Prostate gland (tissue), 2 donors: ENCODE measurements at regions not wholly inside any gene's neighbourhood (a gene's known extent, or its start where the extent isn't known, plus 50 kb on each side); places are given as distances from the start of the nearest gene placed in this dataset.
"Not testable (repeated sequence)": the region's sequence is repeated elsewhere in the genome, so short reads cannot be mapped to it uniquely, and the experiment has no call there.

ENCODE experiments used
- DNase-seq: peaks from one replicate; pipeline ENCODE4 v3.0.0-alpha.2; 2019; ENCODE audit warnings: low spot score
- H3K27ac ChIP-seq, 2 donors: fragments of 200-600 bp; sonication (generic); 2 replicates each; pipeline ENCODE4 v1.5.1; 2017 to 2019
- H3K27me3 ChIP-seq: fragments of 200-600 bp; sonication (generic); replicated peaks from 2 replicates; pipeline ENCODE4 v1.5.1; 2019; ENCODE audit not compliant: insufficient read depth
- H3K36me3 ChIP-seq, 2 donors: fragments of 200-600 bp; sonication (generic); 1 replicate in 1 of 2; 2 replicates in 1 of 2; pipeline versions ENCODE4 v1.5.1 to v1.8.1; 2017 to 2019
- H3K4me1 ChIP-seq: fragments of 200-600 bp; sonication (generic); replicated peaks from 2 replicates; pipeline ENCODE4 v1.5.1; 2019
- H3K4me3 ChIP-seq, 2 donors: fragments of 200-600 bp; sonication (generic); 2 replicates each; pipeline ENCODE4 v1.5.1; 2017 to 2019
- H3K9me3 ChIP-seq: fragments of 200-600 bp; sonication (generic); 2 replicates; pipeline ENCODE4 v1.5.1; 2017
- CTCF ChIP-seq, 4 experiments: fragments of 200-600 bp in 2 of 4; fragments of 450-650 bp in 2 of 4; sonication (generic) in 2 of 4; IDR thresholded peaks; 1 replicate in 3 of 4; 2 replicates in 1 of 4; pipeline ENCODE4 v1.5.1; 2016 to 2019; ENCODE audit warnings: antibody characterized with exemption in 4 of 4, mild to moderate bottlenecking in 2 of 4, moderate library complexity in 2 of 4
- POLR2A ChIP-seq: fragments of 450-650 bp; IDR thresholded peaks from one replicate; pipeline ENCODE4 v1.6.1; 2016; ENCODE audit warnings: antibody characterized with exemption, mild to moderate bottlenecking
- POLR2AphosphoS5 ChIP-seq: sonication (generic); formaldehyde crosslinking; IDR thresholded peaks from one replicate; pipeline ENCODE4 v1.6.1; 2017; ENCODE audit warnings: antibody characterized with exemption
- WGBS: methylation state at CpG from one replicate; pipeline ENCODE4 v1.1.5; 2018; 5-methylcytosine and 5-hydroxymethylcytosine counted together
- intact Hi-C: fragments of 100-400 bp; cut with DNase I; formaldehyde crosslinking; loops from one replicate; pipeline ENCODE4 v1.14.2; 2022

GRCh38 chr10:29702273-29703164 lies 67.7 kb upstream of the SVIL start:
- H3K4me1 ChIP-seq, result no peaks in the 10 kb centered on the region
- no peaks in the 10 kb centered on the region for H3K9me3 ChIP-seq
- H3K4me3 ChIP-seq, result no peak overlapping the region
- no peak for TF ChIP-seq POLR2A
- no peak for TF ChIP-seq POLR2AphosphoS5
- TF ChIP-seq CTCF (IDR thresholded peaks at IDR 0.05), result no peak
- DNase-seq, result no peak
- intact Hi-C loops, result no loop called here
- H3K27me3 ChIP-seq, result no peaks in the 10 kb centered on the region
- no peaks in the 10 kb centered on the region for H3K36me3 ChIP-seq
- no peak overlapping the region for H3K27ac ChIP-seq
- 27% methylated on average over 10 of the region's 10 CpGs for WGBS

- H3K27me3 ChIP-seq, result no peaks in the 10 kb centered on the region
- no peaks in the 10 kb centered on the region for H3K4me1 ChIP-seq
- no peak overlapping the region for H3K27ac ChIP-seq
- no peak for DNase-seq
- WGBS, result 87% methylated on average over 1 of the region's 1 CpG
- intact Hi-C loops, result no loop called here
- no peaks in the 10 kb centered on the region for H3K36me3 ChIP-seq
- TF ChIP-seq CTCF (IDR thresholded peaks at IDR 0.05), result no peak
- TF ChIP-seq POLR2A, result no peak
- TF ChIP-seq POLR2AphosphoS5, result no peak
- no peak overlapping the region for H3K4me3 ChIP-seq
- H3K9me3 ChIP-seq, result no peaks in the 10 kb centered on the region
These were observed 66.5 kb upstream of the SVIL start for GRCh38 chr10:29701306-29701705.

- H3K27me3 ChIP-seq, result no peaks in the 10 kb centered on the region
- no peak overlapping the region for H3K4me3 ChIP-seq
- no peaks in the 10 kb centered on the region for H3K36me3 ChIP-seq
- TF ChIP-seq POLR2A (no peak), CTCF (IDR thresholded peaks at IDR 0.05) (no peak), POLR2AphosphoS5 (no peak)
- no peaks in the 10 kb centered on the region for H3K4me1 ChIP-seq
- intact Hi-C loops, result no loop called here
- 39% methylated on average over 5 of the region's 5 CpGs for WGBS
- H3K27ac ChIP-seq, result no peak overlapping the region
- DNase-seq, result no peak
- H3K9me3 ChIP-seq, result no peaks in the 10 kb centered on the region
These were observed 64.8 kb upstream of the SVIL start for GRCh38 chr10:29699621-29700020.

- Histone ChIP-seq H3K4me3 (no peak overlapping the region), H3K36me3 (no peaks in the 10 kb centered on the region), H3K27me3 (no peaks in the 10 kb centered on the region), H3K9me3 (no peaks in the 10 kb centered on the region), H3K4me1 (no peaks in the 10 kb centered on the region), H3K27ac (no peak overlapping the region)
- WGBS, result 73% methylated on average over 8 of the region's 8 CpGs
- intact Hi-C loops, result no loop called here
- TF ChIP-seq POLR2A (no peak), CTCF (IDR thresholded peaks at IDR 0.05) (no peak), POLR2AphosphoS5 (no peak)
- DNase-seq, result no peak
These were observed 64.2 kb upstream of the SVIL start for GRCh38 chr10:29698773-29699490.

- H3K27ac ChIP-seq, H3K4me1 ChIP-seq, H3K36me3 ChIP-seq, H3K9me3 ChIP-seq, DNase-seq, H3K27me3 ChIP-seq, H3K4me3 ChIP-seq, intact Hi-C loops: not testable (repeated sequence)
- WGBS, result no CpG with 5 or more reads among the region's 30 CpGs
These were observed 61.8 kb upstream of the SVIL start for GRCh38 chr10:29696581-29696980.
